ENCODE measurements at regions not wholly inside any gene's neighbourhood (a gene's known extent, or its start where the extent isn't known, plus 50 kb on each side); places are given as distances from the start of the nearest gene placed in this dataset.

DNA sequence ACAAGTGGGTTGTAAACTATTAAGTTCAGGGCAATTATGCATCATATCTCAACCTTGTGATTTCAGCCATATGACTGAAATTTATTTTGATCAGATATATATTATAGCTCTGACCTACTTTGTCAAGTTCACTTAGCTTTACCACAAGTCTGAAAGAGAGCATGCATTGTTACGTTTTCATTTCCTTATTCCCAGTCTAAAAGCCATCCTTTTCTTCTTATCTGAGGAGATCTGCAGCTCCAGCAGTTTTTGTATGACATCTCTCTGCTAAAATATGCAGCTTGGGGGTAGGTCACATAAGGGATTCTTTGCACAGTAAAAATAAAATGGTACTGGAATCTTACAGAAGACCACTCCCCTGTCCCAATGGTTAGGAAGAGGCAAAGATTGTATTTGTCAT is 1682.8 kb upstream of the FLRT2 start:
- TF ChIP-seq, protein P1, sequence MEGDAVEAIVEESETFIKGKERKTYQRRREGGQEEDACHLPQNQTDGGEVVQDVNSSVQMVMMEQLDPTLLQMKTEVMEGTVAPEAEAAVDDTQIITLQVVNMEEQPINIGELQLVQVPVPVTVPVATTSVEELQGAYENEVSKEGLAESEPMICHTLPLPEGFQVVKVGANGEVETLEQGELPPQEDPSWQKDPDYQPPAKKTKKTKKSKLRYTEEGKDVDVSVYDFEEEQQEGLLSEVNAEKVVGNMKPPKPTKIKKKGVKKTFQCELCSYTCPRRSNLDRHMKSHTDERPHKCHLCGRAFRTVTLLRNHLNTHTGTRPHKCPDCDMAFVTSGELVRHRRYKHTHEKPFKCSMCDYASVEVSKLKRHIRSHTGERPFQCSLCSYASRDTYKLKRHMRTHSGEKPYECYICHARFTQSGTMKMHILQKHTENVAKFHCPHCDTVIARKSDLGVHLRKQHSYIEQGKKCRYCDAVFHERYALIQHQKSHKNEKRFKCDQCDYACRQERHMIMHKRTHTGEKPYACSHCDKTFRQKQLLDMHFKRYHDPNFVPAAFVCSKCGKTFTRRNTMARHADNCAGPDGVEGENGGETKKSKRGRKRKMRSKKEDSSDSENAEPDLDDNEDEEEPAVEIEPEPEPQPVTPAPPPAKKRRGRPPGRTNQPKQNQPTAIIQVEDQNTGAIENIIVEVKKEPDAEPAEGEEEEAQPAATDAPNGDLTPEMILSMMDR (IDR thresholded peaks at IDR 0.05): no peak
- no peak for TF ChIP-seq ZFX (IDR thresholded peaks at IDR 0.05; ENCODE audit: borderline replicate concordance)

Measured in 22Rv1 (cell line).